ENCODE measurements at regions not wholly inside any gene's neighbourhood (a gene's known extent, or its start where the extent isn't known, plus 50 kb on each side); places are given as distances from the start of the nearest gene placed in this dataset.

- no peak for TF ChIP-seq CTCF (IDR thresholded peaks at IDR 0.05)
- no peaks in the 10 kb centered on the region for H3K4me1 ChIP-seq (ENCODE audit: control insufficient read depth in 1 of 2, insufficient read depth in 1 of 2, low read depth in 1 of 2, low read length in 1 of 2)
- H3K36me3 ChIP-seq, result no peaks in the 10 kb centered on the region
- no peaks in the 10 kb centered on the region for H3K27me3 ChIP-seq
- no peak overlapping the region for H3K27ac ChIP-seq
- H3K9me3 ChIP-seq, result no peaks in the 10 kb centered on the region
- H3K4me3 ChIP-seq (ENCODE audit: low read depth in 1 of 2, low read length in 1 of 2), result no peak overlapping the region
These were observed 171.3 kb downstream of the FAXC start for GRCh38 chr6:99178168-99178567.

GRCh38 chr6:99177736-99178135 lies 171.7 kb downstream of the FAXC start:
- Histone ChIP-seq H3K4me3 (ENCODE audit: low read depth in 1 of 2, low read length in 1 of 2) (no peak overlapping the region), H3K27ac (no peak overlapping the region), H3K4me1 (ENCODE audit: control insufficient read depth in 1 of 2, insufficient read depth in 1 of 2, low read depth in 1 of 2, low read length in 1 of 2) (no peaks in the 10 kb centered on the region), H3K27me3 (no peaks in the 10 kb centered on the region), H3K36me3 (no peaks in the 10 kb centered on the region), H3K9me3 (no peaks in the 10 kb centered on the region)
- no peak for TF ChIP-seq CTCF (IDR thresholded peaks at IDR 0.05)

- H3K4me1 ChIP-seq (ENCODE audit: control insufficient read depth in 1 of 2, insufficient read depth in 1 of 2, low read depth in 1 of 2, low read length in 1 of 2), result no peaks in the 10 kb centered on the region
- no peaks in the 10 kb centered on the region for H3K9me3 ChIP-seq
- no peak for TF ChIP-seq CTCF (IDR thresholded peaks at IDR 0.05)
- no peak overlapping the region for H3K27ac ChIP-seq
- no peaks in the 10 kb centered on the region for H3K36me3 ChIP-seq
- H3K27me3 ChIP-seq, result no peaks in the 10 kb centered on the region
- H3K4me3 ChIP-seq (ENCODE audit: low read depth in 1 of 2, low read length in 1 of 2), result no peak overlapping the region
These were observed 183.6 kb downstream of the FAXC start for GRCh38 chr6:99165838-99166237.

GRCh38 chr6:99152347-99152643 lies 197.2 kb downstream of the FAXC start:
- Histone ChIP-seq H3K4me3 (ENCODE audit: low read depth in 1 of 2, low read length in 1 of 2) (no peak overlapping the region), H3K27ac (no peak overlapping the region), H3K27me3 (peaks cover 6% of the 10 kb centered on the region), H3K36me3 (no peaks in the 10 kb centered on the region), H3K4me1 (ENCODE audit: control insufficient read depth in 1 of 2, insufficient read depth in 1 of 2, low read depth in 1 of 2, low read length in 1 of 2) (no peaks in the 10 kb centered on the region), H3K9me3 (no peaks in the 10 kb centered on the region)
- TF ChIP-seq CTCF (IDR thresholded peaks at IDR 0.05), result no peak

- H3K4me3 ChIP-seq (ENCODE audit: low read depth in 1 of 2, low read length in 1 of 2), result no peak overlapping the region
- peaks cover 6% of the 10 kb centered on the region for H3K27me3 ChIP-seq
- H3K4me1 ChIP-seq (ENCODE audit: control insufficient read depth in 1 of 2, insufficient read depth in 1 of 2, low read depth in 1 of 2, low read length in 1 of 2), result no peaks in the 10 kb centered on the region
- no peaks in the 10 kb centered on the region for H3K9me3 ChIP-seq
- H3K27ac ChIP-seq, result no peak overlapping the region
- no peaks in the 10 kb centered on the region for H3K36me3 ChIP-seq
- no peak for TF ChIP-seq CTCF (IDR thresholded peaks at IDR 0.05)
These were observed 197.7 kb downstream of the FAXC start for GRCh38 chr6:99151634-99152346.

GRCh38 chr6:99148761-99149160 lies 200.7 kb downstream of the FAXC start:
- no peaks in the 10 kb centered on the region for H3K9me3 ChIP-seq

More at GRCh38 chr6:99148761-99149160, 200.7 kb downstream of the FAXC start:
- no peaks in the 10 kb centered on the region for H3K27me3 ChIP-seq
- no peak overlapping the region for H3K4me3 ChIP-seq (ENCODE audit: low read depth in 1 of 2, low read length in 1 of 2)
- no peaks in the 10 kb centered on the region for H3K36me3 ChIP-seq
- no peak overlapping the region for H3K27ac ChIP-seq
- TF ChIP-seq CTCF (IDR thresholded peaks at IDR 0.05), result no peak
- H3K4me1 ChIP-seq (ENCODE audit: control insufficient read depth in 1 of 2, insufficient read depth in 1 of 2, low read depth in 1 of 2, low read length in 1 of 2), result no peaks in the 10 kb centered on the region

All from neutrophil (primary cell).